Astrocyte (in vitro differentiated cells and primary cell): ENCODE measurements at regions not wholly inside any gene's neighbourhood (a gene's known extent, or its start where the extent isn't known, plus 50 kb on each side); places are given as distances from the start of the nearest gene placed in this dataset.

Experiments used
- DNase-seq: peaks from one replicate; pipeline ENCODE4 v3.0.0-alpha.2; 2010; ENCODE audit warnings: low read depth
- FAIRE-seq: peaks from 2 replicates; lab custom pipeline; 2011; peaks lifted over from hg19 to GRCh38; lab: Jason Lieb, UNC
- H2AFZ ChIP-seq: 2 replicates; pipeline ENCODE4 v1.6.0; 2012; ENCODE audit warnings: low read depth, low read length, inconsistent platforms
- H3K27ac ChIP-seq: 2 replicates; pipeline ENCODE4 v1.5.1; 2011; ENCODE audit warnings: low read depth, low read length, inconsistent platforms
- H3K27me3 ChIP-seq: 2 replicates; pipeline ENCODE4 v1.6.0; 2011; ENCODE audit warnings: low read length, inconsistent platforms; ENCODE audit not compliant: insufficient read depth
- H3K36me3 ChIP-seq: 2 replicates; pipeline ENCODE4 v1.5.1; 2011; ENCODE audit warnings: low read length, inconsistent platforms; ENCODE audit not compliant: insufficient read depth
- H3K4me1 ChIP-seq: 2 replicates; pipeline ENCODE4 v1.5.1; 2011; ENCODE audit warnings: low read length, inconsistent platforms; ENCODE audit not compliant: insufficient read depth
- H3K4me2 ChIP-seq: 2 replicates; pipeline ENCODE4 v1.6.0; 2012; ENCODE audit warnings: low read length, inconsistent platforms
- H3K4me3 ChIP-seq: 2 replicates; pipeline ENCODE4 v1.5.1; 2011; ENCODE audit warnings: low read depth, mild to moderate bottlenecking, low read length, inconsistent platforms; ENCODE audit not compliant: insufficient read depth
- H3K79me2 ChIP-seq: 2 replicates; pipeline ENCODE4 v1.6.0; 2012; ENCODE audit warnings: mild to moderate bottlenecking, low read length, inconsistent platforms; ENCODE audit not compliant: insufficient read depth
- H3K9ac ChIP-seq: 2 replicates; pipeline ENCODE4 v1.6.0; 2012; ENCODE audit warnings: mild to moderate bottlenecking, low read length, inconsistent platforms
- H3K9me3 ChIP-seq: 2 replicates; pipeline ENCODE4 v1.5.1; 2012; ENCODE audit warnings: low read depth, mild to moderate bottlenecking, low read length, inconsistent platforms; ENCODE audit not compliant: insufficient read depth
- H4K20me1 ChIP-seq: 2 replicates; pipeline ENCODE4 v1.6.0; 2012; ENCODE audit warnings: low read length, inconsistent platforms; ENCODE audit not compliant: insufficient read depth
- H3K27ac Mint-ChIP-seq: one replicate; pipeline ENCODE4 v1.8.0; 2021; ENCODE audit warnings: mild to moderate bottlenecking, mixed read lengths; ENCODE audit not compliant: unreplicated experiment
- H3K27me3 Mint-ChIP-seq: one replicate; pipeline ENCODE4 v1.8.0; 2021; ENCODE audit warnings: low read depth, mixed read lengths; ENCODE audit not compliant: unreplicated experiment
- H3K36me3 Mint-ChIP-seq: one replicate; pipeline ENCODE4 v1.8.0; 2021; ENCODE audit warnings: low read depth, mixed read lengths; ENCODE audit not compliant: unreplicated experiment
- H3K4me1 Mint-ChIP-seq: one replicate; pipeline ENCODE4 v1.8.0; 2021; ENCODE audit warnings: low read depth, mixed read lengths; ENCODE audit not compliant: unreplicated experiment
- H3K4me3 Mint-ChIP-seq: one replicate; pipeline ENCODE4 v1.8.0; 2021; ENCODE audit warnings: mild to moderate bottlenecking, moderate library complexity, mixed read lengths; ENCODE audit not compliant: unreplicated experiment
- H3K9me3 Mint-ChIP-seq: one replicate; pipeline ENCODE4 v1.8.0; 2021; ENCODE audit warnings: mild to moderate bottlenecking, mixed read lengths; ENCODE audit not compliant: unreplicated experiment
- EZH2 ChIP-seq: IDR thresholded peaks from 2 replicates; pipeline ENCODE4 v1.6.1; 2012; ENCODE audit warnings: mild to moderate bottlenecking, low read length, inconsistent platforms; ENCODE audit not compliant: insufficient read depth
- TF ChIP-seq, protein P1 (sequence below): IDR thresholded peaks from 2 replicates; pipeline ENCODE4 v1.5.1; 2011; ENCODE audit warnings: low read depth, mild to moderate bottlenecking, inconsistent platforms, low read length, moderate library complexity; ENCODE audit not compliant: insufficient read depth

- Mint-ChIP-seq H3K9me3 (peaks cover 5% of the 10 kb centered on the region), H3K4me1 (peaks cover 6% of the 10 kb centered on the region), H3K4me3 (no peak overlapping the region), H3K36me3 (no peaks in the 10 kb centered on the region), H3K27ac (no peak overlapping the region), H3K27me3 (peaks cover 6% of the 10 kb centered on the region)
- no peak overlapping the region for H3K4me2 ChIP-seq
- no peaks in the 10 kb centered on the region for H3K27me3 ChIP-seq
- no peaks in the 10 kb centered on the region for H3K79me2 ChIP-seq
- no peak overlapping the region for H3K27ac ChIP-seq
- DNase-seq (peak; percentile 57), FAIRE-seq (no peak)
- H3K36me3 ChIP-seq = no peaks in the 10 kb centered on the region
- no peaks in the 10 kb centered on the region for H4K20me1 ChIP-seq
- no peaks in the 10 kb centered on the region for H3K9me3 ChIP-seq
- TF ChIP-seq EZH2 = no peak
- TF ChIP-seq, protein P1, sequence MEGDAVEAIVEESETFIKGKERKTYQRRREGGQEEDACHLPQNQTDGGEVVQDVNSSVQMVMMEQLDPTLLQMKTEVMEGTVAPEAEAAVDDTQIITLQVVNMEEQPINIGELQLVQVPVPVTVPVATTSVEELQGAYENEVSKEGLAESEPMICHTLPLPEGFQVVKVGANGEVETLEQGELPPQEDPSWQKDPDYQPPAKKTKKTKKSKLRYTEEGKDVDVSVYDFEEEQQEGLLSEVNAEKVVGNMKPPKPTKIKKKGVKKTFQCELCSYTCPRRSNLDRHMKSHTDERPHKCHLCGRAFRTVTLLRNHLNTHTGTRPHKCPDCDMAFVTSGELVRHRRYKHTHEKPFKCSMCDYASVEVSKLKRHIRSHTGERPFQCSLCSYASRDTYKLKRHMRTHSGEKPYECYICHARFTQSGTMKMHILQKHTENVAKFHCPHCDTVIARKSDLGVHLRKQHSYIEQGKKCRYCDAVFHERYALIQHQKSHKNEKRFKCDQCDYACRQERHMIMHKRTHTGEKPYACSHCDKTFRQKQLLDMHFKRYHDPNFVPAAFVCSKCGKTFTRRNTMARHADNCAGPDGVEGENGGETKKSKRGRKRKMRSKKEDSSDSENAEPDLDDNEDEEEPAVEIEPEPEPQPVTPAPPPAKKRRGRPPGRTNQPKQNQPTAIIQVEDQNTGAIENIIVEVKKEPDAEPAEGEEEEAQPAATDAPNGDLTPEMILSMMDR = no peak
- no peak overlapping the region for H3K9ac ChIP-seq
- no peak overlapping the region for H3K4me3 ChIP-seq
- no peak overlapping the region for H2AFZ ChIP-seq
- H3K4me1 ChIP-seq = no peaks in the 10 kb centered on the region
Measured at GRCh38 chr16:55949518-55949917, 74.3 kb upstream of the CES5A start.

- Mint-ChIP-seq H3K27ac (no peak overlapping the region), H3K27me3 (peaks cover 14% of the 10 kb centered on the region), H3K4me1 (peaks cover 6% of the 10 kb centered on the region), H3K36me3 (no peaks in the 10 kb centered on the region), H3K4me3 (no peak overlapping the region), H3K9me3 (peaks cover 5% of the 10 kb centered on the region)
- DNase-seq (no peak), FAIRE-seq (no peak)
- no peak overlapping the region for H3K9ac ChIP-seq
- no peak overlapping the region for H3K4me2 ChIP-seq
- H3K27me3 ChIP-seq = peaks cover under 1% of the 10 kb centered on the region
- H3K27ac ChIP-seq = no peak overlapping the region
- H3K36me3 ChIP-seq = no peaks in the 10 kb centered on the region
- no peaks in the 10 kb centered on the region for H3K79me2 ChIP-seq
- TF ChIP-seq EZH2 = no peak
- TF ChIP-seq, protein P1 = no peak
- no peak overlapping the region for H3K4me3 ChIP-seq
- H3K9me3 ChIP-seq = no peaks in the 10 kb centered on the region
- H2AFZ ChIP-seq = no peak overlapping the region
- no peaks in the 10 kb centered on the region for H3K4me1 ChIP-seq
- H4K20me1 ChIP-seq = no peaks in the 10 kb centered on the region
Measured at GRCh38 chr16:55948230-55948629, 73.1 kb upstream of the CES5A start.

GRCh38 chr16:55947366-55947765, 72.2 kb upstream of the CES5A start:
- Histone ChIP-seq H2AFZ (no peak overlapping the region), H3K4me2 (no peak overlapping the region), H3K9me3 (no peaks in the 10 kb centered on the region), H4K20me1 (no peaks in the 10 kb centered on the region), H3K4me3 (no peak overlapping the region), H3K27ac (no peak overlapping the region), H3K36me3 (no peaks in the 10 kb centered on the region), H3K4me1 (no peaks in the 10 kb centered on the region), H3K9ac (no peak overlapping the region), H3K79me2 (no peaks in the 10 kb centered on the region), H3K27me3 (peaks cover 4% of the 10 kb centered on the region)
- Mint-ChIP-seq H3K4me3 (no peak overlapping the region), H3K36me3 (no peaks in the 10 kb centered on the region), H3K27ac (no peak overlapping the region), H3K9me3 (peaks cover 5% of the 10 kb centered on the region), H3K4me1 (peaks cover 6% of the 10 kb centered on the region), H3K27me3 (peaks cover 17% of the 10 kb centered on the region)
- DNase-seq = no peak
- no peak for FAIRE-seq
- no peak for TF ChIP-seq EZH2
- TF ChIP-seq, protein P1 = no peak
